ENCODE measurements at regions not wholly inside any gene's neighbourhood (a gene's known extent, or its start where the extent isn't known, plus 50 kb on each side); places are given as distances from the start of the nearest gene placed in this dataset.

DNA sequence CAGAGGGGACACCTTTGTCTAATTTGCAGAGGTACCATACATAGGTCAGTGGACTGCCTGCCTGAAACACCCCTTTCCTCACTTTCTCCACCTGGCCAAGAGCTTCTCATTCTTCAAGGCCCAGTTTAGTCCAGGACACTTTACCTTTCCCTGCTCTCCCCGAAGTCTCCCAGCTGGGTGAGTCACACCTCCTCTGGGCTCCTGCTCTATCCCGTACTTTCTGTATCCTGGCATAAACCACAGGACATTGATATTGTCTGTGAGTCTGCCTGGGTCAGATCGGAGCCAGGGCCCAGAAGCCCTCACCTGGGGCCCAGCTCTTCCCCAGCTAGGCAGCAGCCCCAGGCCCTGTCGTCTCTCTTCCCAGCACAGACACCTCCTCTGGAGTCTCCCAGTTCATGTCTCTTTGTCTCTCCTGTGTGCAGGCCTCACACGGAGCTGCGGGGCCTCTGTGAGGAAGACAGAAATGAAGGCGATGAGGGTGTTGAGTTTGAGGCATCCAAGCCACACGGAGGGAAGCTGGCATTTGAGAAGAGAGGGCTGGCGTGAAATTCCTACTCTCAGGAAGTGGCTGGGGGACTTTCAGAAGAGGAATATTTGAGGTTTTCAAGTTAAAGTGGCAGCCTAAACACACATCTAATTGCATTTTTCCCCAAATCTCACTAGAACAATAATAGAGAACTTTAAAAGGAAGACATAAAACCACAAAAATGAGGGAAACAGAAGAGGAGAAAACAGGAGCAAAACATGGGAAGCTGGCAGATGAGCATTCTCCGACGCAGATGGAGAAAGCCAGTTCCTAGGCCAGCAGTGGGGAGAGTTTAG lies 79.6 kb upstream of the LAPTM4A start:
- BruUV-seq (replicated peaks): no TSS peak
- in situ Hi-C loops (cut with MboI): loop anchor here (10.0 kb wide), 1 partner anchor 94 kb away; the partner anchor contains the start of gene SDC1
- WGBS (ENCODE audit: insufficient coverage, low coverage, missing lambda C conversion rate): 13% methylated on average over 10 of the region's 11 CpGs
- Histone ChIP-seq H3K79me2 (ENCODE audit: control insufficient read depth, insufficient read depth, low read length) (no peaks in the 10 kb centered on the region), H3K27ac (ENCODE audit: extremely low read depth, low read depth, low read length) (no peak overlapping the region), H3K4me3 (no peak overlapping the region), H3K9me1 (ENCODE audit: control insufficient read depth, insufficient read depth, low read length) (peaks cover 3% of the 10 kb centered on the region), H3K4me2 (ENCODE audit: insufficient read depth, low read length) (no peak overlapping the region), H3K36me3 (ENCODE audit: control insufficient read depth, insufficient read depth, low read length) (no peaks in the 10 kb centered on the region), H2AFZ (ENCODE audit: low read depth, low read length) (no peak overlapping the region), H3K4me1 (replicated peaks in 1 of 2; ENCODE audit: control insufficient read depth in 2 of 2, insufficient read depth in 2 of 2, low read length in 2 of 2) (peaks cover 0 to 2% of the 10 kb centered on the region in 2 experiments; a peak in 3 of 5 replicates), H3K9me3 (replicated peaks; ENCODE audit: control insufficient read depth, insufficient read depth, low read depth, low read length) (no peaks in the 10 kb centered on the region), H3K27me3 (ENCODE audit: control insufficient read depth in 2 of 2, insufficient read depth in 2 of 2, low read length in 2 of 2) (peaks cover 4 to 49% of the 10 kb centered on the region in 2 experiments), H4K20me1 (replicated peaks; ENCODE audit: control insufficient read depth, insufficient read depth, low read length) (no peaks in the 10 kb centered on the region), H3K9ac (ENCODE audit: insufficient read depth in 1 of 2, low read depth in 2 of 2, low read length in 2 of 2) (no peak overlapping the region)
- TF ChIP-seq ZNF3 (CRISPR knock-in tag; IDR thresholded peaks at IDR 0.05) (no peak), NCOA2 (IDR thresholded peaks at IDR 0.05; ENCODE audit: partially characterized antibody in 2 of 2) (no peak), POLR2G (IDR thresholded peaks at IDR 0.05; ENCODE audit: low read depth, low read length) (no peak), SNRNP70 (optimal IDR thresholded peaks at IDR 0.05; ENCODE audit: low read depth, low read length) (no peak)
- CTCF ChIA-PET (ENCODE audit: low intra/inter-chr PET ratio): no interaction called here
- ATAC-seq (no peak), FAIRE-seq (no peak), DNase-seq (ENCODE audit: extremely low read depth in 1 of 4, low spot score in 3 of 4) (no peak)
- POLR2A ChIA-PET: interaction anchor here (0.7 kb wide), 1 partner anchor 27 kb away, joined by 3 read pairs; no protein-coding TSS in a partner anchor
- intact Hi-C loops (cut with micrococcal nuclease): no loop called here

DNA sequence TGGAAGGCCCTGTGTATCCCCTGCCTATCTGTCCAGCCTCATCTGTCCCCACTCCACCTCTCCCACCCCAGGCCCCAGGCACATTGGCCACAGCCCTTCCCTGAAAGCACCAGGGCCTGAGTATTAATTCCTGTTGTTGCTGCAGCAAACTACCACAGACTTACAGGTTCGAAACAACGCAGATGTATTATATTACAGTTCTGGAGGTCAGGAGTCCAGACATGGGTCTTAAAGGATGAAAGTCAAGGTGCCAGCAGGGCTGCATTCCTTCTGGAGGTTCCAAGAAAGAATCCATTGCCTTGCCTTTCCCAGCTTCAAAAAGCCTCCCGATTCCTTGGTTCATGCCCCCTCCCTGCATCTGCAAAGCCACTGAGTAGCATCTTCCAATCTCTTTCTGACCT lies 78.7 kb upstream of the LAPTM4A start:
- WGBS (ENCODE audit: insufficient coverage, low coverage, missing lambda C conversion rate): 13% methylated on average over 3 of the region's 3 CpGs
- intact Hi-C loops (cut with micrococcal nuclease): no loop called here

More for the DNA sequence above, 78.7 kb upstream of the LAPTM4A start:
- POLR2A ChIA-PET: no interaction called here
- Histone ChIP-seq H3K27ac (ENCODE audit: extremely low read depth, low read depth, low read length) (no peak overlapping the region), H3K4me1 (replicated peaks in 1 of 2; ENCODE audit: control insufficient read depth in 2 of 2, insufficient read depth in 2 of 2, low read length in 2 of 2) (no peaks in the 10 kb centered on the region; a peak in 1 of 5 replicates), H3K9me1 (ENCODE audit: control insufficient read depth, insufficient read depth, low read length) (peaks cover 3% of the 10 kb centered on the region), H3K27me3 (ENCODE audit: control insufficient read depth in 2 of 2, insufficient read depth in 2 of 2, low read length in 2 of 2) (peaks cover 4 to 49% of the 10 kb centered on the region in 2 experiments), H3K4me2 (ENCODE audit: insufficient read depth, low read length) (no peak overlapping the region), H3K9me3 (replicated peaks; ENCODE audit: control insufficient read depth, insufficient read depth, low read depth, low read length) (no peaks in the 10 kb centered on the region), H3K79me2 (ENCODE audit: control insufficient read depth, insufficient read depth, low read length) (no peaks in the 10 kb centered on the region), H3K9ac (ENCODE audit: insufficient read depth in 1 of 2, low read depth in 2 of 2, low read length in 2 of 2) (no peak overlapping the region), H3K4me3 (no peak overlapping the region), H2AFZ (ENCODE audit: low read depth, low read length) (no peak overlapping the region), H4K20me1 (replicated peaks; ENCODE audit: control insufficient read depth, insufficient read depth, low read length) (no peaks in the 10 kb centered on the region), H3K36me3 (ENCODE audit: control insufficient read depth, insufficient read depth, low read length) (no peaks in the 10 kb centered on the region)
- FAIRE-seq (no peak), DNase-seq (ENCODE audit: extremely low read depth in 1 of 4, low spot score in 3 of 4) (no peak), ATAC-seq (no peak)
- no peak for TF ChIP-seq ZKSCAN8 (CRISPR knock-in tag; IDR thresholded peaks at IDR 0.05)
- TF ChIP-seq E2F3 (CRISPR knock-in tag; IDR thresholded peaks at IDR 0.05): no peak
- no peak for TF ChIP-seq FOXJ2 (tag; IDR thresholded peaks at IDR 0.05)
- TF ChIP-seq STAT5B (CRISPR knock-in tag; IDR thresholded peaks at IDR 0.05): no peak
- no peak for TF ChIP-seq RCOR1 (IDR thresholded peaks at IDR 0.05; ENCODE audit: borderline replicate concordance in 1 of 2, low read depth in 2 of 2, low read length in 2 of 2)
- no peak for TF ChIP-seq TSC22D4 (tag; IDR thresholded peaks at IDR 0.05)
- TF ChIP-seq DPF2 (IDR thresholded peaks at IDR 0.05): no peak
- TF ChIP-seq TAF1 (IDR thresholded peaks at IDR 0.05; ENCODE audit: control insufficient read depth, extremely low read depth, insufficient read depth, low read length, severe bottlenecking): no peak
- no peak for TF ChIP-seq CBFB (CRISPR knock-in tag; IDR thresholded peaks at IDR 0.05)
- no peak for TF ChIP-seq ELF2 (CRISPR knock-in tag; IDR thresholded peaks at IDR 0.05)
- no TSS peak for BruUV-seq (replicated peaks)
- CTCF ChIA-PET (ENCODE audit: low intra/inter-chr PET ratio): no interaction called here
- in situ Hi-C loops (cut with MboI): loop anchor here (10.0 kb wide), 1 partner anchor 95 kb away; the partner anchor contains the start of gene SDC1

All from K562 (cell line).